Spleen (tissue), 11 donors: ENCODE measurements at regions not wholly inside any gene's neighbourhood (a gene's known extent, or its start where the extent isn't known, plus 50 kb on each side); places are given as distances from the start of the nearest gene placed in this dataset.
"Not testable (repeated sequence)": the region's sequence is repeated elsewhere in the genome, so short reads cannot be mapped to it uniquely, and the experiment has no call there.

Experiments
- DNase-seq: peaks from one replicate; pipeline ENCODE4 v3.0.0-alpha.2; 2020
- H3K27ac ChIP-seq, 8 donors: fragments of 200-600 bp; sonication (generic) in 7 of 8; 1 replicate in 4 of 8; 2 replicates in 4 of 8; pipeline versions ENCODE4 v1.5.0 to v1.8.0; 2016 to 2021; ENCODE audit warnings: inconsistent platforms in 4 of 8, mild to moderate bottlenecking in 4 of 8, moderate library complexity in 1 of 8
- H3K27me3 ChIP-seq, 7 donors: fragments of 200-600 bp; sonication (generic) in 6 of 7; replicated peaks in 1 of 7; 1 replicate in 4 of 7; 2 replicates in 3 of 7; pipeline versions ENCODE4 v1.5.0 to v1.8.0; 2016 to 2021; ENCODE audit warnings: inconsistent platforms in 3 of 7, mild to moderate bottlenecking in 1 of 7
- H3K36me3 ChIP-seq, 6 donors: fragments of 200-600 bp; sonication (generic) in 5 of 6; 1 replicate in 4 of 6; 2 replicates in 2 of 6; pipeline versions ENCODE4 v1.5.0 to v1.8.0; 2016 to 2021; ENCODE audit warnings: inconsistent platforms in 2 of 6
- H3K4me1 ChIP-seq, 6 donors: fragments of 200-600 bp; sonication (generic) in 5 of 6; 1 replicate in 3 of 6; 2 replicates in 3 of 6; pipeline versions ENCODE4 v1.5.0 to v1.8.0; 2016 to 2021; ENCODE audit warnings: inconsistent platforms in 3 of 6
- H3K4me3 ChIP-seq, 8 donors: fragments of 200-600 bp; sonication (generic) in 7 of 8; 1 replicate in 4 of 8; 2 replicates in 4 of 8; pipeline versions ENCODE4 v1.5.0 to v1.8.0; 2016 to 2021; ENCODE audit warnings: inconsistent platforms in 4 of 8, mild to moderate bottlenecking in 4 of 8, moderate library complexity in 2 of 8
- H3K9me3 ChIP-seq, 8 donors: fragments of 200-600 bp; sonication (generic) in 7 of 8; 1 replicate in 4 of 8; 2 replicates in 4 of 8; pipeline versions ENCODE4 v1.5.0 to v1.8.0; 2016 to 2021; ENCODE audit warnings: inconsistent platforms in 4 of 8
- CTCF ChIP-seq, 11 experiments: fragments of 200-600 bp in 7 of 11; fragments of 450-650 bp in 4 of 11; sonication (generic) in 4 of 11; IDR thresholded peaks in 8 of 11; conservative IDR thresholded peaks in 3 of 11; 1 replicate in 7 of 11; 2 replicates in 4 of 11; pipeline versions ENCODE4 v1.4.0 to v1.8.0; 2016 to 2021; ENCODE audit warnings: antibody characterized with exemption in 11 of 11, inconsistent platforms in 4 of 11, mild to moderate bottlenecking in 1 of 11
- POLR2A ChIP-seq, 3 donors: fragments of 450-650 bp; IDR thresholded peaks; one replicate each; pipeline ENCODE4 v1.5.1; 2017; ENCODE audit warnings: antibody characterized with exemption in 3 of 3, mild to moderate bottlenecking in 1 of 3
- POLR2AphosphoS5 ChIP-seq, 3 donors: sonication (generic); formaldehyde crosslinking; IDR thresholded peaks; one replicate each; pipeline ENCODE4 v1.5.1; 2017; ENCODE audit warnings: antibody characterized with exemption in 3 of 3
- WGBS, 5 donors: extraction: QIAGEN DNeasy Blood & Tissue Kit in 3 of 5; methylation state at CpG; one replicate each; pipeline versions ENCODE4 v1.1.5 to v1.1.7; 2013 to 2018; 5-methylcytosine and 5-hydroxymethylcytosine counted together
- intact Hi-C: fragments of 100-400 bp; cut with DNase I; formaldehyde crosslinking; loops from one replicate; pipeline ENCODE4 v1.15.0; 2023; ENCODE audit warnings: low total_unique reads
- donor health status: healthy with polysubstance abuse.
- donor health status: DM: no; HTN: no; CAD: no; lungs with moderate emphysema.
- donor health status: DM: no; HTN: no; CAD: no.
- donor health status: Bipolar disorder and iron deficiency.
- donor health status: healthy.
- donor health status: DM: no; HTN: no; CAD: no.
- donor health status: DM: yes; HTN: yes; CAD: no.

GRCh38 chr3:80733522-80734176 is 965.9 kb upstream of the ROBO1 start:
- Histone ChIP-seq H3K4me3 (no peak overlapping the region), H3K9me3 (peaks cover 0 to 10% (median under 1%) of the 10 kb centered on the region in 8 donors), H3K27me3 (no peaks in the 10 kb centered on the region), H3K36me3 (no peaks in the 10 kb centered on the region), H3K27ac (no peak overlapping the region), H3K4me1 (no peaks in the 10 kb centered on the region)
- DNase-seq, result no peak
- 6 to 19% (median 11%) methylated on average over 5 of the region's 5 CpGs for WGBS, 5 donors
- intact Hi-C loops, result no loop called here
- TF ChIP-seq CTCF (IDR thresholded peaks at IDR 0.05 in 8 of 11, conservative IDR thresholded peaks at IDR 0.05 in 3 of 11) (no peak), POLR2A (IDR thresholded peaks at IDR 0.05) (no peak), POLR2AphosphoS5 (IDR thresholded peaks at IDR 0.05) (no peak)

- H3K4me3 ChIP-seq, DNase-seq, H3K4me1 ChIP-seq, H3K36me3 ChIP-seq, H3K27ac ChIP-seq, H3K27me3 ChIP-seq, H3K9me3 ChIP-seq, intact Hi-C loops: not testable (repeated sequence)
- WGBS, 5 donors, result 76 to 93% (median 82%) methylated on average over 3 of the region's 3 CpGs
These were observed 959.8 kb upstream of the ROBO1 start for GRCh38 chr3:80727561-80727960.

- H3K4me1 ChIP-seq, H3K27me3 ChIP-seq, DNase-seq, H3K27ac ChIP-seq, intact Hi-C loops, H3K4me3 ChIP-seq, H3K36me3 ChIP-seq: not testable (repeated sequence)
- WGBS, 5 donors, result 74 to 96% (median 79%) methylated on average over 2 to 5 of the region's 5 CpGs
- peaks cover 0 to 41% (median 24%) of the 10 kb centered on the region in 8 donors for H3K9me3 ChIP-seq
These were observed 942.0 kb upstream of the ROBO1 start for GRCh38 chr3:80709597-80710322.

GRCh38 chr3:80705290-80705689 is 937.5 kb upstream of the ROBO1 start:
- Histone ChIP-seq H3K9me3 (peaks cover 0 to 55% (median 31%) of the 10 kb centered on the region in 8 donors), H3K36me3 (no peaks in the 10 kb centered on the region), H3K27me3 (no peaks in the 10 kb centered on the region), H3K27ac (no peak overlapping the region), H3K4me3 (no peak overlapping the region), H3K4me1 (no peaks in the 10 kb centered on the region)
- TF ChIP-seq POLR2AphosphoS5 (IDR thresholded peaks at IDR 0.05) (no peak), CTCF (IDR thresholded peaks at IDR 0.05 in 8 of 11, conservative IDR thresholded peaks at IDR 0.05 in 3 of 11) (no peak), POLR2A (IDR thresholded peaks at IDR 0.05) (no peak)
- intact Hi-C loops, result no loop called here
- WGBS, 5 donors, result 74 to 96% (median 83%) methylated on average over 1 of the region's 1 CpG
- DNase-seq, result no peak

- Histone ChIP-seq H3K4me1 (no peaks in the 10 kb centered on the region), H3K36me3 (no peaks in the 10 kb centered on the region), H3K27ac (no peak overlapping the region), H3K4me3 (no peak overlapping the region), H3K27me3 (no peaks in the 10 kb centered on the region), H3K9me3 (peaks cover 0 to 32% (median 23%) of the 10 kb centered on the region in 8 donors)
- intact Hi-C loops, result no loop called here
- no peak for TF ChIP-seq POLR2AphosphoS5 (IDR thresholded peaks at IDR 0.05)
- TF ChIP-seq POLR2A (IDR thresholded peaks at IDR 0.05), result no peak
- no peak for TF ChIP-seq CTCF (IDR thresholded peaks at IDR 0.05 in 8 of 11, conservative IDR thresholded peaks at IDR 0.05 in 3 of 11)
- no peak for DNase-seq
- 62 to 91% (median 80%) methylated on average over 1 of the region's 1 CpG for WGBS, 5 donors
These were observed 933.6 kb upstream of the ROBO1 start for GRCh38 chr3:80701349-80701748.
